Activated naive CD4-positive, alpha-beta T cell treated with anti-CD3 and anti-CD28 coated beads, Interleukin-2, amount 50 U/mL, for 24 hours (primary cell): ENCODE measurements at regions not wholly inside any gene's neighbourhood (a gene's known extent, or its start where the extent isn't known, plus 50 kb on each side); places are given as distances from the start of the nearest gene placed in this dataset.

Source experiments
- H3K27ac Mint-ChIP-seq: one replicate; pipeline ENCODE4 v1.8.0; 2021; ENCODE audit warnings: mild to moderate bottlenecking, mixed read lengths
- H3K27me3 Mint-ChIP-seq: one replicate; pipeline ENCODE4 v1.8.0; 2021; ENCODE audit warnings: mixed read lengths
- H3K36me3 Mint-ChIP-seq: one replicate; pipeline ENCODE4 v1.8.0; 2021; ENCODE audit warnings: mixed read lengths
- H3K4me1 Mint-ChIP-seq: one replicate; pipeline ENCODE4 v1.8.0; 2021; ENCODE audit warnings: mixed read lengths
- H3K4me3 Mint-ChIP-seq: one replicate; pipeline ENCODE4 v1.8.0; 2021; ENCODE audit warnings: mild to moderate bottlenecking, mixed read lengths
- H3K9me3 Mint-ChIP-seq: one replicate; pipeline ENCODE4 v1.8.0; 2021; ENCODE audit warnings: mixed read lengths

- H3K9me3 Mint-ChIP-seq, result no peaks in the 10 kb centered on the region
- H3K4me1 Mint-ChIP-seq, result no peaks in the 10 kb centered on the region
- no peaks in the 10 kb centered on the region for H3K36me3 Mint-ChIP-seq
- H3K4me3 Mint-ChIP-seq, result no peak overlapping the region
- H3K27me3 Mint-ChIP-seq, result peaks cover 2% of the 10 kb centered on the region
- H3K27ac Mint-ChIP-seq, result no peak overlapping the region
Observed at GRCh38 chr22:23389271-23390071, 190.6 kb downstream of the IGLL1 start.

- H3K27ac Mint-ChIP-seq, result no peak overlapping the region
- H3K4me3 Mint-ChIP-seq, result no peak overlapping the region
Observed at GRCh38 chr22:23388517-23388890, 191.6 kb downstream of the IGLL1 start.

DNA sequence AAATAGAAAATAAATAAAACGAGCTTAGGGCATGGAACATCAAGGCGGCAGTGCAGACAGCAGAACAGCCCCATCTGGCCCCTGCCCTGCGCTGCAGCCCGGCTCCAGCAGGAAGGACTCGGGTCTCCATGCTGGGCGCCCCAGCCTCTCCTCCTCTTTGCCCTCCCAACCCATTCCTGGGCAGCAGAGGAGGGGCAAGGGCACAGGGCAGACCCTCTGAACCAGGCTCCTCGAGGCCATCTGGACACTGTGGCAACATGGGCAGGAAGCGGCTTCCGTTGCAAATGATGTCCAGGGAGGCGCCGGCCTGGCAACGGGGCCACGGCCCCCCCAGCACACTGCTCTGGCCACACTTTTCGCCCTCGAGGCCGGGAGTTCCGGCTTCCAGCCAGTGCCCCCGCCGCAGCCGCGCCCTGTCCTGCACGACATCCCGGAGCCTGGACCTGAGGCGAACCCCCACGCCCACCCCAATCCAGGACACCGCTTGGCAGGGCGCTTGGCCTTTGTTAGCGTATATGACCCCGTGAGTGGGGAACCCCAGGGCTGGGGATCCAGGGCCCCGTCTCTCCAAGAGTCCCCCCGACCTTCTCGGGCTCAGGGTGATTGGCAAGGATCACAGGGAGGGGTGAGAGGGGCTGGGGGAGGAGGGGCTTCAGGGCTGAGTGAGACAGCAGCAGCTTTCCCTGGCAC, 192.1 kb downstream of the IGLL1 start:
- H3K27ac Mint-ChIP-seq, result no peak overlapping the region
- no peaks in the 10 kb centered on the region for H3K36me3 Mint-ChIP-seq
- no peaks in the 10 kb centered on the region for H3K4me1 Mint-ChIP-seq
- peaks cover 2% of the 10 kb centered on the region for H3K27me3 Mint-ChIP-seq
- H3K9me3 Mint-ChIP-seq, result no peaks in the 10 kb centered on the region
- no peak overlapping the region for H3K4me3 Mint-ChIP-seq

More at GRCh38 chr22:23388517-23388890, 191.6 kb downstream of the IGLL1 start:
- peaks cover 2% of the 10 kb centered on the region for H3K27me3 Mint-ChIP-seq
- no peaks in the 10 kb centered on the region for H3K36me3 Mint-ChIP-seq
- no peaks in the 10 kb centered on the region for H3K4me1 Mint-ChIP-seq
- H3K9me3 Mint-ChIP-seq, result no peaks in the 10 kb centered on the region

DNA sequence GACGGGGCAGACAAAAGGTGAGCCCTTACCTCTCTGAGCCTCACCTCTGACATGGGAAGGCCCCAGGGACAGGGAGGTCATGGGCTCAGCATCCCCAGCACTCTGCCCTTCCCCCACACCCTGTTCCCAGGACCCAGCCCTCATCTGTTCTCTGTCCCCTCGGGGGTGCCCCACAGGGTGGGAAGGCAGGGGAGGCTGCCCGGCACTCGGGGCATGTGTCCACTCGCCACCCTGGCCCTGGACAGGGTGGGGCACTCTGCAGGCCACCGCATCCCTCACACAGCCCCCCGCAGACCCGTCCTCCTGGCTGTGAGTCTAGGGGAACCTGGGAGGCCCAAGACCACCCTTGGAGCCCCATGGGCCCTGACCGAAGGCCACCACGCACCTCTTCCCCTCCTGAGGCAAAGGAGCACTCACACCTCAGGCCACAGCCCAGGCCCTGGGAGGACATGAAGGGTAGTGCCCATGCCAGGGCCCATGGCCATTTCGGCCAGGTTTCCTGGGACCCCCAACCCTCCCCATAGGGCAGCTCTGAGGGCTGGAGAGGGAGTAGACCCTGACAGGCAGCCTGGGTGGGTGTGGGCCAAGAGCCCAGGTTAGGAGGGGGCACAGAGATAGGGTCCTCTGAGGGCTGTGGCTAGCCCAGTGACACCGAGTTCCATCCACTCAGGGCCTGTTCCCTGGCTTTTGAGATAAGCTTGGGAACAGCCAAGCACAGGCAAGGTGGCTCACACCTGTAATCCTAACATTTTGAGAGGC, 193.1 kb downstream of the IGLL1 start:
- no peak overlapping the region for H3K27ac Mint-ChIP-seq
- no peaks in the 10 kb centered on the region for H3K36me3 Mint-ChIP-seq
- H3K9me3 Mint-ChIP-seq, result no peaks in the 10 kb centered on the region
- H3K4me1 Mint-ChIP-seq, result no peaks in the 10 kb centered on the region
- peaks cover 2% of the 10 kb centered on the region for H3K27me3 Mint-ChIP-seq
- H3K4me3 Mint-ChIP-seq, result no peak overlapping the region

DNA sequence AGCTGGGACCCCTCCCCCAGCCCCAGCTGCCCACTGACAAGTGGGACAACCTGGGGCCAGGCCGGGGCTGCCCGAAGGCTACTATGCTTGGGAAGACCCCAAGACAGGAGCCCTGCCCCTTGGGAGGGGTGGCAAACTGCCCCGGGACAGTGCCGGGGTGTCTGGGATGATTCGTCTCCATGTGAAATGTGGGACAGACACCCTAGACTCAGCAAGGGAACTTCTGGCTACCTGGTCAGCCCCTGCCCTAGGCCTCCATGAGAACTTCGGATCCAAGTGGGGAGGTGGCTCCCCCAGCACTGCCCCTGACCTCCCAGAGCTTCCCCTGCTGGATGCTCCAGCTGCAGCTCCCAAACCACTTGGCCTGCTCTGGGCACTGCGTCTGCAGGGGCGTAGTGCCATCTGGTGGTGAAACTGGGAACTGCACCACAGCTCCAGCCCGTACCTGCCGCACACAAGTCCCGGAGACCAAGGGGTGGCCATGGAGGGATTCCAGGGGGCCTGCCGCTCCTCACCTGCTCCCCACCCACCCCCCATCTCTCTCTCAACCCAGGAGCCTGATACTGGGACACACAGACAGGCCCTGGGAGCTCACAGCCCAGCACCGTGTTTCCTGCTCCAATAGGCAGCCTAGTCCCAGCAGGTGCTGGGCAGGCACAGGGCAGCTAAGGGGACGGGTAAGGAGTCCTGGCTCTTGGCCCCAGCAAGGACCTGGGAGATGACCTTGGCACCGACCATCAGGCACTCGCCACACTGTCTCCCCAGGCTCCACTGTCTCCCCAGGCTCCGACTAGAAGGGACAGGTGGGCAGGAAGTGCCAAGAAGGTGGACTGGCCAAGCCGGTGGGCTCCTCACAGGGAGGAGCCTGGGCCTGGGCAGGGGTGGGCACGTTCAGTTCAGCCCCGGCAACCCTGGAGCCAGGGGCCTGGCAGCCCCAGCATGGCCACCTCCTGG, 194.1 kb downstream of the IGLL1 start:
- Mint-ChIP-seq H3K27ac (no peak overlapping the region), H3K27me3 (peaks cover 2% of the 10 kb centered on the region), H3K9me3 (no peaks in the 10 kb centered on the region), H3K4me3 (no peak overlapping the region), H3K36me3 (no peaks in the 10 kb centered on the region), H3K4me1 (no peaks in the 10 kb centered on the region)

- H3K36me3 Mint-ChIP-seq, result no peaks in the 10 kb centered on the region
- H3K9me3 Mint-ChIP-seq, result no peaks in the 10 kb centered on the region
- H3K4me1 Mint-ChIP-seq, result no peaks in the 10 kb centered on the region
- no peak overlapping the region for H3K4me3 Mint-ChIP-seq
- peaks cover 2% of the 10 kb centered on the region for H3K27me3 Mint-ChIP-seq
- no peak overlapping the region for H3K27ac Mint-ChIP-seq
Observed at GRCh38 chr22:23384923-23385677, 195.0 kb downstream of the IGLL1 start.

GRCh38 chr22:23384431-23384830, 195.7 kb downstream of the IGLL1 start:
- Mint-ChIP-seq H3K4me1 (no peaks in the 10 kb centered on the region), H3K27ac (no peak overlapping the region), H3K36me3 (no peaks in the 10 kb centered on the region), H3K4me3 (no peak overlapping the region), H3K9me3 (no peaks in the 10 kb centered on the region), H3K27me3 (peaks cover 2% of the 10 kb centered on the region)

GRCh38 chr22:23383491-23384361, 196.4 kb downstream of the IGLL1 start:
- Mint-ChIP-seq H3K4me3 (no peak overlapping the region), H3K36me3 (no peaks in the 10 kb centered on the region), H3K9me3 (no peaks in the 10 kb centered on the region), H3K27ac (no peak overlapping the region), H3K4me1 (no peaks in the 10 kb centered on the region), H3K27me3 (peaks cover 2% of the 10 kb centered on the region)

GRCh38 chr22:23382428-23383218, 197.5 kb downstream of the IGLL1 start:
- H3K9me3 Mint-ChIP-seq, result no peaks in the 10 kb centered on the region
- H3K27me3 Mint-ChIP-seq, result peaks cover 2% of the 10 kb centered on the region
- no peak overlapping the region for H3K27ac Mint-ChIP-seq
- no peaks in the 10 kb centered on the region for H3K36me3 Mint-ChIP-seq
- H3K4me3 Mint-ChIP-seq, result no peak overlapping the region
- H3K4me1 Mint-ChIP-seq, result no peaks in the 10 kb centered on the region

- Mint-ChIP-seq H3K27ac (no peak overlapping the region), H3K27me3 (peaks cover 2% of the 10 kb centered on the region), H3K9me3 (no peaks in the 10 kb centered on the region), H3K36me3 (no peaks in the 10 kb centered on the region), H3K4me3 (no peak overlapping the region), H3K4me1 (no peaks in the 10 kb centered on the region)
Observed at GRCh38 chr22:23381661-23382427, 198.2 kb downstream of the IGLL1 start.

- Mint-ChIP-seq H3K27ac (no peak overlapping the region), H3K4me3 (no peak overlapping the region), H3K4me1 (no peaks in the 10 kb centered on the region), H3K27me3 (peaks cover 2% of the 10 kb centered on the region), H3K36me3 (no peaks in the 10 kb centered on the region), H3K9me3 (no peaks in the 10 kb centered on the region)
Observed at GRCh38 chr22:23380911-23381310, 199.2 kb downstream of the IGLL1 start.

- no peaks in the 10 kb centered on the region for H3K27me3 Mint-ChIP-seq
- no peaks in the 10 kb centered on the region for H3K9me3 Mint-ChIP-seq
- no peak overlapping the region for H3K4me3 Mint-ChIP-seq
- H3K4me1 Mint-ChIP-seq, result no peaks in the 10 kb centered on the region
- no peak overlapping the region for H3K27ac Mint-ChIP-seq
- H3K36me3 Mint-ChIP-seq, result no peaks in the 10 kb centered on the region
Observed at GRCh38 chr22:23380230-23380573, 199.9 kb downstream of the IGLL1 start.
